ENCODE measurements at regions not wholly inside any gene's neighbourhood (a gene's known extent, or its start where the extent isn't known, plus 50 kb on each side); places are given as distances from the start of the nearest gene placed in this dataset.

DNA sequence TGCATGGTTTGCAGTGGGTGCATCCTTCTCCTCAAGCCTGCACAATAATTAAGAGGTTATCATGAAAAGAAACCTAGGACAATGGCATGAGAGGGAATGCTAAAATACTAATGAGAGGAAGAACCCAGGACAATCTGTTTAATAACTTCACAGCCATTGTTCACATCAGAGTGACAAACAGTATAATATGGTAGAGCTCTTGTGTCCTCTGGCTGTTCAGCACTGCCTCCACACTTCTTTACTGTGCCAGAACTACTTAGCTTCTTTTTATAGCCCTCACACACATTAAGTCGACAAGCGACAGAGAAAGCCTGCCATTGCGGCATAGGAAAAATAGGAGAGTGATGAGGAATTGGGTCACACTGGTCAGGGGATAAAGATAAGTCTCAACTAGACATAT is 65.0 kb upstream of the MEIS2 start:
- DNase-seq: no peak

DNA sequence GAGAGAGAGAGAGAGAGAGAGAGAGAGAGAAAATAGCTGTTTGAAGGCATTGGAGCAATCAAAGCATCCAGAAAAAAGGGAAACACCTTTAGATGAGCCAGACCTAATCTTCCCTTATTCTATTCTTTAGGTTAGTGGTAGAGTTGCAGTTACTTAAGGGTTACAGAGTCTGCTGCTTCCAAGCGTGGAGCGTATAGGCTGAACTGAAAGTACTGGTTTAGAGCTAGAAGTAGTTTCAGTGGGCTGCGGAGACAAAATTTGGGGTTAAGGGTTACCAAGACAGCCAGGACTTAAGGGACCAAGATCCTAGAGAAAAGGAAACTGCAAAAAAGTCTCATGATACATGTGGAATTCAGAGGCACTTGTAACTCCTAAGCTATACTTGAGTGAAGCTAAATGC is 66.1 kb upstream of the MEIS2 start:
- DNase-seq: no peak

DNA sequence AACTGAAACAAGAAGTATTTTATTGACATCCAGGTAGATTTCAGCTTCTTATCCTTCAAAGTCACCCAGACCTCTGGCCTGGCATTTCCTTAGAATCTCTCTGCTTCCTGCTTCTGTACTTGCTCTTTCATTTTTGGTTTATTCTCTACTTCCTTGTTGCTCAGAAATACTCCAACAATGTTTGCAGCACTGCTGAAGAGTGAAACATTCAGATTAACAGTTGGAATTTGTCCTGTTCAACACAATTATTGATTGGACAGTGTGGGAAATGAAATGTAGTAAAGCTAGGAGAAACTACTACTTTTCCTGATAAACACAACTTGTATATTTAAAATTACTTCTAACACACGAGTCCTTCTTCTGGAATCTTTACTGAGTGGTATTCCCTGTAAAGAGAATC is 81.0 kb upstream of the MEIS2 start:
- DNase-seq: no peak

DNA sequence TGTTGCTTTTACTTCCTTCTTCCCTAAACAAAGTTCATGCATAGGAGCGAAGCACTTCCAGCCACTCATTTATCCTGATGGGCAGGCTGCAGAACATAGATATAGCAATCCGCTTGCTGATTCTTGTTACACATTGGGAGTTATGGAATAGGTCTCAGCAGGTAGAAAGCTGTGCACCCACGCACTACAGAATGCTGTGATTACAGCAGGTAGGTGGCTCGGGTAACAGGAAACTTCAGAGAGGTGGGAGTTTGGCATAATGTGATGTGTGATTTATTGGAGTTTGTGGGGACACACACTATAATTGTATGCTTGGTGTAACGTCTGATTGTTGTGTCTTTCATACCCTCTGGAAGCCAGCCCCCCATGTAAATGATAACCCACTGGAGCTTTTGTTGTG is 99.2 kb upstream of the MEIS2 start:
- no peak for DNase-seq

DNA sequence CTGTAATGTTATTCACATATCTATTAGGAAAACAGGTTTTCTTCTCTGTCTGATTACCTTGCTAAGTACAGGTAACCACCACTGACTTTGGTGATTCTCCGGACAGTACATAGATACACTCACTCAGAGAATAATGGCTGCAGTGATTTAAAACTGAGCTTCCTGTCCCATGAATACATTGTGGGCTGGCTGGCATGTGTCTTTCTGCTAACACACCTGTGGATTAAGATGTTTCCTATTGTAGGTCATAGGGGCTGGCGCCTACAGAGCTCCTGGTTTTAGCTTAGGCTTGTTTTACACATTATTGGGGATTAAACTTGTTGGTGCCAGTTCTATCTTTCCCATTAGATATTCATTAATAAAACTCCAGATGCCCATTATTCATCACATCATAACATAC is 102.7 kb upstream of the MEIS2 start:
- no peak for DNase-seq

DNA sequence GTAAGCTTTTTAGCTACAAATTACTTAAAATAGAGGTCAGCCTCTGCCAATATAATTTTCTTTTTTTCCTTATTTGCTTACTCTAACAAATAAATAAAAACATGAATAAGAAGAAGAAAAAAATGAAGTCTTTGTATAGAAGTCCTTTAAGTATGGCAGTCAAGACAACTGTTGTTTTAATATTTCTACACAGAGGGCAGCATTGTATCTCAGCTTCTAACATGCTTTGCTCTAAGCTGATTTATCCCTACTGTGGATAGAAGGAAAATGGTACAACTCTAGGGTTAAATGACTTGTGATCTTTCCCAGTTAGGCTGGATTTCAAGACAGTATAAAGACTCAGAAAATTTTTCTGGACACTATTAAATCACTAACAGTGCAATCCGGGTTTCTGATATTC is 104.3 kb upstream of the MEIS2 start:
- no peak for DNase-seq

DNA sequence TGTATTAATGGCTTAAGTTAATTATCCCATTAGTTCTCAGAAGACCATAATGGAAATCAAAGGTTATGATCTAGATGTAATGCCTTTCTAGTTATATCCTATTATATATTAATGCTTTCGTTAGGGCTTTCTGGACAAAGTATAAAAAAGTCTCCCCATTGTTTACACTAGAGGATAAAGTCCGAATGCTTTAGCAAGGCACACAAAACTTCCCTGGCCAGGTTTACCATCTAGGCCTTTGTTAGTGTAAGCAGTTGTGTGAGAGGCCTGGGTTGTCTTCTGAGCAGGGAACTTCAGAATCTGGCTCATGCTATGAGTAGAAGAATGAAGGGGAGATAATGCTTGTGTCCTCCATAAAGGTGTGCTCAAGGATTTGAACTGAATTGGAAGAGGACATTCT is 106.3 kb upstream of the MEIS2 start:
- DNase-seq: no peak

DNA sequence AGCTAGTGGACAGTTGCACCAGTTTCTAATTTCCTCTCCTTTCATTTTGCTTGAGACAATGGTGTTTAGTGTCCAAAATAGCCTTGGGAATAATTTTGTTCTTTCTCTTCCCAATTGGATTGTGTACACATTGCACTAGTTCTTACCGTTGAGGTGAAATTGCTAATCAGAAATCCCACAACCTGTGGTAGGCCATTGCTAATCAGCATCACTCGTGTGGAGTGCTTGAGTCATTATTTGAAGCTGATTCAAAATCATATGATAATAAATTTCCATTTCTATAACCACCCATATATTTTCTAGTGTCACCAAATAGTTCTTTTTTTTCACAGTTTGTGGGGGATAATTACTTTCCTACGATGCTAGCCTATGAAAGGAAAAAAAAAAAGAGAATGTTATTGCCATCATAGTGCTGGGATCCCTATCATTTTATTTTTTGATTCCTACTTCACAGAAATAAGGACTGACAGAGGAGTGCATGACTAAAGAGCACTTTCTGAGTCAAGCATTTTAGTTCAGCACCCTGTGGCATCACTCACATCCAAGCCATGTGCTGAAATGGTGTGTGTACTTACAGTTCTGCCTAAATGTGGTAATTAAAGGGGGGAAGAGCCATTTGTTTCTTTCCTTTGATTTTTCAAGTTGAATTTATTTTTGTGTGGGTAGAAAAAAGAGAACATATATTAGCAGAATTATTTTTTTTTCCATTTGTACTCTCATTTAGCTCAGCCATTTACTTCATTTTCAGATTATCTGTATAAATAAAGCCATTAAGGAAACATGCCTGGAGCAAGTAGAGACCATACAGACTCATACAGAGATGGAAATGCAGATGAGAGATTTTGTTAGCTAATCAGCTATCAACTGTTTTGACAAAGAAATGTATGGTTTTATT is 108.0 kb upstream of the MEIS2 start:
- no peak for DNase-seq

DNA sequence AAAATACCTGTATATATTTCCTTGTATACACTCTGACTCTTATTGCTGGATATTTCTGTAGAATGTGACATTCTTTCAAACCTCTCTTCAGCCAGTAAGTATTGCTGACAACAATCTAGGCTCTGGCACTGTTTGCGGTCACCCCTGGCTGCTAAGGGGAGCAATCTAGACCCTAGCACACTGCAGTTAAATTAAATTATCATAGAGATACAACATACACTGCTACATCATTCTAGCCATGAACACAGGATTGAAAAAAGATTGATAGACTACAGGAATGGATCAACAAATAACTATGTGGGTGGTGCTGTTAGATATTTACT is 108.7 kb upstream of the MEIS2 start:
- DNase-seq: no peak

DNA sequence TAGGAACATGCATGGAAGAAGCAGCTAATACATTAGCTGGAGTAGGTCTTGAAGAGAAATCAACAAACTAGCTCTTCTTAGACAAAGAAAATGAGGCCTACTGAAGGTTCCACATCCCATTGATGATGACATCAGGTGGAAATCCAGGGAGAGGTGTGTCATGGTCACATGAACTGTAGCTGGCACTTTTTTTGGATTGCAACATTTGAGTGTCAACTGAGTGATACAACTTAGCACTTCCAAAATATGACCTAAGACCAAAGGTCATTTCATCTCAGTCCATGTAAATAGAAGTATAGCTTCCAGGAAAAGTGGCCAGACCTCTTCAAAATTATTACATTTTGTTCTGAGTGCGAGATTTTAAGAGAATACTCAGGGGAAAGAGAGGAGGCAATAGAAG is 117.2 kb upstream of the MEIS2 start:
- DNase-seq: no peak

DNA sequence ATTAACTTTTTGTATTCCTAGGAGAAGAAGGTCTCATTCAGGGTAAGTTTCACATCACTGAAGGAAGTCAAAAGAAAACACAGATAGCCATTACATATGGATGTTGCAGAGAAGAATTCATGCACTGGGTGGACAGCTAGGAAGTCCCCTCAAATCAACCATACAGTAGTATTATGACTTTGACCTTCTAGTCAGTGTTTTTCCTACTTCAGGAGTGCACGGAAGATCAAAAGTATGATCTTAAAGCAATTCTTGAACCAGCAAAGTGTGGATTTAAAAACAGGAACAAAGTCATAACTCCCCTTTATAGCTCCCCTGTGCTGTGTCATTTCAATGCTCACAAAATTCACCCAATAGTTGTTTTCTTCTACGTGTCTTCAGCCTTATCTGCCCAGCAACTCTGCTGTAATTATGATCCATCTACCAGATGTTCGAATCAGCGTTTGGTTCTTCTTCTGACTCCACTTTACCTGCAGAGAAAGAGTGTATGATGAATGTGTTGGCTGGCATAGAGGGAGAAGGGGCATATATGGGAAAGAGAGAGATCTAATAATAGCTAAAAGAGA is 118.1 kb upstream of the MEIS2 start:
- DNase-seq: no peak

DNA sequence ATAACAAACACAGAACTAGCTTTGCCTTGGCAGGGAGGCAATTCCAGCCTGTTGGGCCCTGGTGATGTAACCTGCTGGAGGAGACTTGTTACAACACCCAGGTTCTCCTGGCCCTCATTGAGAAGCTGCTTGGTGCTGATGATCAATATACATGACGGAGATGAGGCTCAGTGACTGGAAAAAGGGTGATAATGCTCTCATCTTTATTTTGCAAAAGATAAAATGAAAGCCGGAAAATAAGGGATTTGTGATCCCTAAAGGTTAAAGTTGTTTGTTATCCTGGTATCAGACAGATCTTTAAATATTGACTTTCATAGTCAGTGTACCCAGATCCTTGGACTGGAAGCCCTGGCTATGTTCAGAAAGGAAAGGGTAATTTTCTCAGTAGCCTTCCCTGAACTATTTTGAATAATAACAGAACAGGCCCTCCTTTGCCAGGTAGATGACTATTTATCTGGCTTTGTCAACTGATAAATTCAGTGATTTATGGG is 118.9 kb upstream of the MEIS2 start:
- no peak for DNase-seq

DNA sequence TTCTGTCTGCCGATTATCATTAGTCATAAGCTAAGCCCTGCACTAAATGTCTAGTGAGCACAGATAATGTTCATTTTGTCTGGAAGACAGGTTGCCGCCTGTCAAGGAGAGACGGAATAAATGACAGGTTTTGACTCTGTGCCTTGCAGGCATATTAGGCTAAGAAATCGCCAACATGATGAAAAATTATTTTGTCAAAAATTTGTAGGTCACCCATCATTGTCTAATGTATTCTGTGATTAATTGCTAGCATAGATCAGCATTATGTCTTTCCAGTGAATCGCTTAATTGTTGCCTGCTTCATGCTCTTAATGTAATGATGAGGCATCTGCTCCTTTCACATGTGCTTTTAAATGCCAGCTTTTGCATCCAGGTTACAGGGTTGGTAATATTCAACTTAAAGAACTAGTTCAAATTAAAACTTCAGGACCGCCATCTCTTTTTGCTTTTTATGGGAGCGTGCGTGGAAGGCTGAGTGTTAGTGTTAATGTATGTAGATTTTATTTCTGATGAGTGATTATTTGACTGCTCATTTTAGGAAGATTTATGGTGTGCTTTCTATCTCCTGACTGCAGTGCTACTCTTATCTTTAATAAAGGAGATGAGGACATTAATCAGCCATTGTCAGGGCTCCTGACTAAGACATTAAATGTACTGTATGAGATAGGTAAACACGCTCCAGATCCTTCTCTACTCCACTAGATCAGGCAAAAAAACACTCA is 120.8 kb upstream of the MEIS2 start:
- DNase-seq: no peak

DNA sequence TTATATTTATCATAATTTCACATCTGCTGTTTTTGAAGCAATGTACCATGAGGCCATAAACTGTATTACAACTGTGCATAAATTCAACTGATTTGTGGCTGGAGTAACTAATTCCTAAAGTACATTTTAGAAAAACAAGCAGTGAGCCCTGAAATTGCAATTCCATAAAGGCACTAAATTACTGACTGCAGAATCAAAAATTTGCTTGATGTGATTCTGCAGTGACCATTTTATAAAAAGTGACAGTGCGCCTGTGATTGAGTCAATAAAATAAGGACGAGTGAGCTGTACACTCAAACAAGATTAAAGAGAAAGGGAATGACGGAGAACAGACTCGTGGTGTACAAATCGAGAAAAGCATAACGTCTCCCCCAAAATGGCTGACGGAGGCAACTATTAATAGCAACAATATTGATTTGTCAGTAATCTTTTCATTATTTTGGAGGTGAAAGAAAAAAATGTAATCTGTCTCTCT is 121.4 kb upstream of the MEIS2 start:
- no peak for DNase-seq

DNA sequence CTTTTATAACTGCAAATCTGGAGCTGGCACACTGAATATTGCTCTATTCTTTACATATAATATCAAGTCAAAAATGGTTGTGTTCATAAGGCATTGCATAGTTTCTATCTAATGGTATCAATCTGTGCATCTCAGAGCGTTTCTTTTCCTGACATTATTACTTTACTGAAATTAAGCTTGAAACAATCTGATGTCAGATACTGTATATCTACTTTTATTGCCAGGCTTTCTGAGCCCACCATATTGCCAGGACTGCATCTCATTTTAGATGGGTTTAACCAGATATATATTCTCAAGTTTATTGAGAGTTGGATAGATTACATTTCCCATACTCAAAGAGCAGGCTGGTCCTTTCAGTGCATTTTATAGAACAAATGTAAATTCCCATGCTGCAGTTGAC is 122.7 kb upstream of the MEIS2 start:
- DNase-seq: no peak

DNA sequence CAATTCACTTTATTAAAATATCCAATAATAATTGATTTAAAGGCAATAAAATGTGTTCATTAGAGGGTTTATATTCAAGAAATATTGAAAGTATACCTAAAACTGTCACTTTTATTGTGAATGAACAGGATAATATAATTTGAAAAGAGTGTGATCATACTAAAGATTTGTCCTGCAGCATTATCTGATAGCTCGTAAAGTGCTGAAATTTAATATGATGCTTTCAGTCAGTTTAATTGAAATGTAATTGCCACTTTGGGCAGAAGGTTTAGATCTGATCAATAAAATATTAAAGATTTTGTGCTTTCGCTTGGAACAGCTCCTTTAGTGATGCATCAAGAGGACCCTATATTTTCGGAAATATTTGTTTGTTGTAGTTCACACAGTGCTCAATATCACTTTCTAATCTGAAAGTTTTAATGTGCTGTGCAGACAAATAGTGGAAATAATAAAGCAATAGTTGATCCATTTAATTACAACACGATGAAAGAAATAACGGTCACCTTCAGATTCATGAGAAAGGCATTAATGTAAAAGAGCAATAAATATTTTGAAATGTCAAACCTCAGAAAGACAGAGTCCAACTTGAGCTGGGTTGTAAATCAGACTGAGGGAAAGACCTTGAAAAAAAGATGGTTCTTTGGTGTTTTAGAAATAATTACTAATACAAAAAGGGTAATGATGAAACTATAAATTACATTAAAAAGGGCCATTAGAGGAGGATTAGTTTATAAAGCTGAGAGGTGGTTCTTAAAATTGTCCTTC is 129.7 kb upstream of the MEIS2 start:
- DNase-seq: no peak

DNA sequence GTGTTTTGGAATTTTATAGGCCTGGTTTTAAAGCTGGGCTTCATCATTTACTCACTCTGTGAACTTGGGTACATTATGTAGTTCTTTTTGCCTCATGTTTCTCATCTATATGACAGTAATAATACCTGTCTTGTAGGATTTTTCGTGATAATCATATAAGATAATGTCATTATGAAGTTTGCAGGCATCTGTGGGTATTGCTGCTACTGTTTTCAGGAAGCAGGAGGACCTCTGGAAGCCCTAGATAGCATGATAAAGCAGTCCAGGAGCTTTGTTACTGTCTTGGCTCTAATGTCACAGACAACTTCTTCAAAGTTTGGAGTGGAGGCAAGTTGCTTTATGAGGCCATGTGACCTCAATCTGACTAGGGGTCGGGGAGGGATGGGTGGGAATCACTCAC is 145.0 kb upstream of the MEIS2 start:
- DNase-seq: no peak

DNA sequence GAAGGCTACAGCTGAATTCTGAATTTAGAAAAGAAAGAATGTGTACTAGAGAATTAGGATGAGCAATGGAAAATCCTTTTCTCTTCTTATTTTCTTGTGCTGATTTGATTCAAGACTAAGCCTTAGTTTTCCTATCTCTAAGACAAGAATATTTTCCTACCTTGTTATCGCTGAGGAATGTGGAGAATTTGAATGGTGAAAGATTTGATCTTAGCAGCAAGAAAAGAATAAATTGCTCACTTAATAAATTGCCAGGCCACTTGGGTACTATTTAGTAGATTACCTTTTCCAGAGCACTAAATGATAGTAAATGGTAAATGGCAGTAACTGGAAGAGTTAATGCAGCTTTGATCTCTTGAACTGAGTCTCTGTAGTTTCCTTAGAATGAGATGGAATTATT is 145.7 kb upstream of the MEIS2 start:
- DNase-seq: no peak

DNA sequence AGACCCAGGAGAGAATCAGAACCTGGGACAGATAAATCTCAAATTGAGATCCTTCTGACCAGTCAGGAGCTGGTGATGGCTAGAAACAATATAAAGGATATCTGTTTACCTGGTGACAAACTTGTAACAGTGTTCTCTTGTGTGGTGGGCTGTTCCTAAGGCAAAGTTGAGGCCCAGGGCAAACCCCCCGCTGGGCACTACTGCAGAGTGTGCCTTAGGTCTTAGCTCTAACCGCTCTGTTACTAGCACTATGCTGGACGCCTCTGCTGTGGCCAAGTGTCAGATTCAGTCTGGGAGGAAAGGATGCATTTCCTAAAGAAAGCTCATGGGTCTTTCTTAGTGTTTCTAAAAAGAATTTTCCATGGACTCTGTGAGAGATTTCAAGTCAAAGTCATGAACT is 146.5 kb upstream of the MEIS2 start:
- no peak for DNase-seq

DNA sequence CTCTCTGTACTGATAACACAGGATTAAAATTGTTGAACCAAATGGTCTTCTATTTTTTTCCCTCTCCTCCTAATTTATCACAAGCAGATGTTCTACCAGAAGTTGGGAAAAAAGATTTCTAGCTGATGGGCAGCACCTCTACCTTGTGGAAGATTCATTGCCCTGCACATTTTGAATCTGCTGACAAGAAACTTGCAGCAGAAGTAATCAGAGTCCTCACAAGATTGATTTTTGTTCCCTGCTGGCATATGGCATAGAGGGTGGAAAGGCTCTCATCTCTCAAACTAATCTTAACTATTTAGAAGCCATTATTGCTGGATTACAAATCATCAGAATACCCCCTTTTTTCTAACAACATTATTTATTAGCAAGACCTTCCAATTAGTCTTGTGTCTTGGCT is 148.9 kb upstream of the MEIS2 start:
- DNase-seq: no peak

DNA sequence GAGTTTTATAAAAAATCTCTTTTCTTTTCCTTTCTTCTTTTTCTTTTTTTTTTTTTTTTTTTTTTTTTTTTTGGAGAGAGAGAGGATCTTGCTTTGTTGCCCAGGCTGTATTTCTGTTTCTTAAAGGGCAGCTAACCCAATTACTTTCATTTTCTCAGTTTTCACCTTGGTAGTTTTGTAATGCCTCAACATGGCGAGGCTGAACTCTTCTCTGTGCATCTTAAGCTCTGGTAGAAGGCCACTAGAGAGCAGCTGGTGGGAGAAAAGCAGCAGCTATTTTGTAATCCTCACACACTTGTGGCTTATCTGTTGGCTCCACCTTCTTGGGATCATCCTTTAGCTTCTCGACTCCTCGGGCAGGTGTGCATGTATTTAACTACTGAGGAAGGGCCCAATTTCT is 152.2 kb upstream of the MEIS2 start:
- DNase-seq: no peak

DNA sequence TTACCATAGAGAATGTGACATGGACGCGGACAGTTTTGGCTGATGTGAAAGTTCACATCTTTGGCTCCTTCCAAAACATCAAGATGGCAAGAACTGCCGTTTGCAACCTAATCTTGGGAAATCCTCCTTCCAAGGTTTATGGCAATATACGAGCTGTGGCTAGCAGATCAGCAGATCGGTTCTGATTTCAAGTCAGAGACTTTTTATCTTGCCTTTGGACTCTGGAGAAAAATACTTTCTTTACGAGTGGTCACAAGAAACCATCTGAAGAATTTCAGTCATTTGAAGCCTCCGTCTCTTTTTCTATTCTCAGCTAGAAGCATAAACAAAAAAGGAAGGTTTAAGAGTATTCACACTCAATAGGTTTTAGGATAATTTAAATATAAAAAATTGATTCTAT is 153.5 kb upstream of the MEIS2 start:
- no peak for DNase-seq

DNA sequence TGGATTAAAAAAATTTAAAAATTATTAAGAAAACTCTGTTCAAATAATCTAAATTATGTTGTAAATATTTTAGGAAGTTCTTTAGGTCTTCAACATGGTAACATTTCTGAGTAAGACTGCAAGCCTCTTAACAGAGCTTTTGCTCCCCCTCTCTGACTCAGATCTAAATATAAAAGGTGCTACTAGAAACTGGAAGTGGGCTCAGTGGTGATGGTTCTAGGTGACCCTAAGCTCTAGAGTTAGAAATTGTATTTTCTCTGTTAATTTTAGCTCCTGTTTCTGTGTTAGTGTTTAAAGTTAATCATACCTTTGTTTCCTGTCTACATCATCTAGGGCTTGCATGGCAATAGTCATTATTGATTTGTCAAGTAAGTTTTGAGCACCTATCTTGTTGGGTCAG is 159.9 kb upstream of the MEIS2 start:
- no peak for DNase-seq
